Esophagus squamous epithelium (tissue), 5 donors: ENCODE measurements at regions not wholly inside any gene's neighbourhood (a gene's known extent, or its start where the extent isn't known, plus 50 kb on each side); places are given as distances from the start of the nearest gene placed in this dataset.

Experiments used
- DNase-seq: peaks from one replicate; lab custom pipeline; 2025; lab: John Stamatoyannopoulos, UW
- H3K27ac ChIP-seq, 4 donors: fragments of 200-600 bp; sonication (generic); one replicate each; pipeline ENCODE4 v1.5.1; 2016 to 2019; ENCODE audit warnings: mild to moderate bottlenecking in 1 of 4
- H3K27me3 ChIP-seq, 4 donors: fragments of 200-600 bp; sonication (generic); 1 replicate in 3 of 4; 2 replicates in 1 of 4; pipeline versions ENCODE4 v1.5.1 to v1.6.0; 2017 to 2021; ENCODE audit warnings: antibody characterized with exemption in 1 of 4
- H3K36me3 ChIP-seq, 3 donors: fragments of 200-600 bp; sonication (generic); one replicate each; pipeline ENCODE4 v1.5.1; 2016 to 2019
- H3K4me1 ChIP-seq, 3 donors: fragments of 200-600 bp; sonication (generic); one replicate each; pipeline ENCODE4 v1.5.1; 2017 to 2019
- H3K4me3 ChIP-seq, 4 donors: fragments of 200-600 bp; sonication (generic); 1 replicate in 3 of 4; 2 replicates in 1 of 4; pipeline ENCODE4 v1.5.1; 2016 to 2019; ENCODE audit warnings: mild to moderate bottlenecking in 2 of 4, moderate library complexity in 1 of 4
- H3K9me3 ChIP-seq, 3 donors: fragments of 200-600 bp; sonication (generic); one replicate each; pipeline ENCODE4 v1.5.1; 2016 to 2019
- CTCF ChIP-seq, 6 experiments: fragments of 450-650 bp in 4 of 6; fragments of 200-600 bp in 2 of 6; sonication (generic) in 2 of 6; IDR thresholded peaks; one replicate each; pipeline ENCODE4 v1.5.1; 2016 to 2019; ENCODE audit warnings: antibody characterized with exemption in 6 of 6, mild to moderate bottlenecking in 4 of 6, moderate library complexity in 4 of 6
- POLR2A ChIP-seq, 4 donors: fragments of 450-650 bp; IDR thresholded peaks; one replicate each; pipeline ENCODE4 v1.6.1; 2017; ENCODE audit warnings: antibody characterized with exemption in 4 of 4, mild to moderate bottlenecking in 4 of 4, moderate library complexity in 3 of 4
- WGBS, 2 donors: methylation state at CpG; one replicate each; pipeline ENCODE4 v1.1.5; 2018; 5-methylcytosine and 5-hydroxymethylcytosine counted together
- intact Hi-C: fragments of 100-400 bp; cut with DNase I; formaldehyde crosslinking; loops from one replicate; pipeline ENCODE4 v1.15.0; 2022
- donor health status: DM: yes; HTN: yes; CAD: no.

GRCh38 chr13:109485136-109485794, 301.1 kb downstream of the IRS2 start:
- H3K9me3 ChIP-seq, result no peaks in the 10 kb centered on the region
- H3K4me3 ChIP-seq, result no peak overlapping the region
- H3K36me3 ChIP-seq, result no peaks in the 10 kb centered on the region
- TF ChIP-seq POLR2A (IDR thresholded peaks at IDR 0.05) (no peak), CTCF (IDR thresholded peaks at IDR 0.05) (no peak)
- H3K4me1 ChIP-seq, result no peaks in the 10 kb centered on the region
- intact Hi-C loops, result no loop called here
- DNase-seq, result no peak
- WGBS, 2 donors, result 71 to 86% methylated on average over 13 of the region's 13 CpGs
- H3K27me3 ChIP-seq, result no peaks in the 10 kb centered on the region
- no peak overlapping the region for H3K27ac ChIP-seq

- Histone ChIP-seq H3K27me3 (no peaks in the 10 kb centered on the region), H3K36me3 (no peaks in the 10 kb centered on the region), H3K9me3 (no peaks in the 10 kb centered on the region), H3K4me3 (no peak overlapping the region), H3K4me1 (no peaks in the 10 kb centered on the region), H3K27ac (no peak overlapping the region)
- intact Hi-C loops, result no loop called here
- TF ChIP-seq CTCF (IDR thresholded peaks at IDR 0.05), result no peak
- no peak for TF ChIP-seq POLR2A (IDR thresholded peaks at IDR 0.05)
- DNase-seq, result no peak
- WGBS, 2 donors, result 31 to 40% methylated on average over 4 to 5 of the region's 5 CpGs
These were observed 303.1 kb downstream of the IRS2 start for GRCh38 chr13:109483284-109483683.

GRCh38 chr13:109481040-109481439, 305.3 kb downstream of the IRS2 start:
- WGBS, 2 donors, result 78 to 87% methylated on average over 7 of the region's 7 CpGs

GRCh38 chr13:109480011-109480955, 306.1 kb downstream of the IRS2 start:
- no peak for DNase-seq
- 74 to 80% methylated on average over 10 to 11 of the region's 11 CpGs for WGBS, 2 donors
- Histone ChIP-seq H3K36me3 (no peaks in the 10 kb centered on the region), H3K9me3 (no peaks in the 10 kb centered on the region), H3K27ac (no peak overlapping the region), H3K27me3 (no peaks in the 10 kb centered on the region), H3K4me3 (no peak overlapping the region), H3K4me1 (no peaks in the 10 kb centered on the region)
- no peak for TF ChIP-seq POLR2A (IDR thresholded peaks at IDR 0.05)
- TF ChIP-seq CTCF (IDR thresholded peaks at IDR 0.05), result no peak
- intact Hi-C loops, result no loop called here

More at GRCh38 chr13:109481040-109481439, 305.3 kb downstream of the IRS2 start:
- Histone ChIP-seq H3K27ac (no peak overlapping the region), H3K9me3 (no peaks in the 10 kb centered on the region), H3K4me3 (no peak overlapping the region), H3K4me1 (no peaks in the 10 kb centered on the region), H3K27me3 (no peaks in the 10 kb centered on the region), H3K36me3 (no peaks in the 10 kb centered on the region)
- intact Hi-C loops, result no loop called here
- TF ChIP-seq POLR2A (IDR thresholded peaks at IDR 0.05) (no peak), CTCF (IDR thresholded peaks at IDR 0.05) (no peak)
- no peak for DNase-seq

- TF ChIP-seq POLR2A (IDR thresholded peaks at IDR 0.05), result no peak
- TF ChIP-seq CTCF (IDR thresholded peaks at IDR 0.05), result no peak
- intact Hi-C loops, result no loop called here
- no peak for DNase-seq
- Histone ChIP-seq H3K9me3 (no peaks in the 10 kb centered on the region), H3K4me1 (no peaks in the 10 kb centered on the region), H3K27ac (no peak overlapping the region), H3K27me3 (no peaks in the 10 kb centered on the region), H3K36me3 (no peaks in the 10 kb centered on the region), H3K4me3 (no peak overlapping the region)
- 81 to 90% methylated on average over 2 of the region's 2 CpGs for WGBS, 2 donors
These were observed 306.8 kb downstream of the IRS2 start for GRCh38 chr13:109479534-109479933.
